A549 (cell line): ENCODE measurements at regions not wholly inside any gene's neighbourhood (a gene's known extent, or its start where the extent isn't known, plus 50 kb on each side); places are given as distances from the start of the nearest gene placed in this dataset.
"Not testable (repeated sequence)": the region's sequence is repeated elsewhere in the genome, so short reads cannot be mapped to it uniquely, and the experiment has no call there.

Source experiments
- CTCF ChIP-seq: fragments of >200 bp; sonication (Bioruptor Twin); formaldehyde crosslinking; IDR thresholded peaks from 3 replicates; pipeline ENCODE4 v1.5.1; 2016
- JUNB ChIP-seq: fragments of >200 bp; sonication (Bioruptor Twin); formaldehyde crosslinking; IDR thresholded peaks from 2 replicates; pipeline ENCODE4 v1.6.1; 2016
- NPAS2 ChIP-seq: fragments of 250-450 bp; sonication (Bioruptor Pico); IDR thresholded peaks from 2 replicates; pipeline ENCODE4 v1.8.0; 2022; ENCODE audit warnings: mild to moderate bottlenecking, moderate library complexity, borderline replicate concordance
- NR3C1 ChIP-seq: fragments of >200 bp; sonication (Bioruptor Twin); formaldehyde crosslinking; IDR thresholded peaks from 3 replicates; pipeline ENCODE4 v1.6.1; 2017
- TF ChIP-seq, protein P1 (sequence below): IDR thresholded peaks from 2 replicates; pipeline ENCODE4 v1.6.1; 2012

DNA sequence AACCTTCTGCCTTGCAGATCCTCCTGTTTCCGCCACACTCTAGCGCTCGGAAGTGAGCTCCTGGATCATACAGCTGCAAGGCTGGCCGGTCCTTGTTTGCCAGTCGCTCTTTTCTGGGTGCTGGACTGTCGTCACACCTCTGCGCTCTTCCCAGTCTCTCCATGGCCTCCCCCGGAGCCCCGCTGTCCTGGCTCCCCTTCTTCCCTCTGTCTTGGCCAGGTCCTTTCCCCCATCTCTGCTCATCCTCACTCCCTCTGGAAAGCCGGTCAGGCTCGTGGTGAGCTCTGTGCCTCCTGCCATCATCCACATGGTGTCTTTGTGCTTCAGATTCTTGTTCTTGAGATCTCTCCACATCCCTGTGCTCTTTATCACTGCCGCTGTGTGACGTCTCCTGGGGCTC, 91.6 kb downstream of the LGALS9B start:
- TF ChIP-seq JUNB, CTCF, NPAS2, NR3C1: not testable (repeated sequence)
- TF ChIP-seq, protein P1, sequence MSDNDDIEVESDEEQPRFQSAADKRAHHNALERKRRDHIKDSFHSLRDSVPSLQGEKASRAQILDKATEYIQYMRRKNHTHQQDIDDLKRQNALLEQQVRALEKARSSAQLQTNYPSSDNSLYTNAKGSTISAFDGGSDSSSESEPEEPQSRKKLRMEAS: not testable (repeated sequence)
